Fibroblast of skin of right quadriceps (primary cell): ENCODE measurements at regions not wholly inside any gene's neighbourhood (a gene's known extent, or its start where the extent isn't known, plus 50 kb on each side); places are given as distances from the start of the nearest gene placed in this dataset.

Experiments
- DNase-seq: peaks from one replicate; pipeline ENCODE4 v3.0.0-alpha.2; 2013

DNA sequence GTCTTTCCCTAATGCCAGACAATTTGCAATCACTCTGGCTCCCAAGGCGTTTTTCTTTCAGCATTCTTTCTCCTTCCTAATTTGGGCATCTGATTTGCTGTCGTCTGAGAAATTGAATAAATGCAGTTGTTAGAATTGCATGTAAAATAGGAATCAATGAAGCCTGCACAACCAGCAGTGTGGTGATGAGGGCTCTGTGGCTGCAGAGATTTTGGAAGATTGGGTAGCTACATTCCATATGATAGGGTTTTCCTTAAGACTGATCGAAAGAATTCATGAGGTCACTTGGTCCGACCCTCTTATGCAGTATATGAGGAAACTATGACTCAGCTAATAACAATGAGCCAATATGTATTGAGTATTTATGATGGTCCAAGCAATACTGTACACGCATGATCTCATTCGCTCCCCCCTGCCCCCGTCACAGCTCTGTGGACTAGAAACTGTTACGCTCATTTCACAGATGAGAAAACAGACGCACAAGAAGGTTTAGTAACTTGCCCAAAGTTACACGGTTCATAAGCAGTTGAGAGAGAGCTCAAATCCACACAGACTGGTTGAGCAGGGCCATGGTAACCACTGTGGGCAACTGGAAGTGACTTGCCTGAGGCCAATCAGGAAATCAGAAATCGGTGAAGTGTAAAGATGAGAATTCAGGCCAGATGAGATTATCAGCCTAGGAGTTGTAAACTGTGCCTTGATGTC, 527.2 kb downstream of the GATA3 start:
- DNase-seq, result no peak

DNA sequence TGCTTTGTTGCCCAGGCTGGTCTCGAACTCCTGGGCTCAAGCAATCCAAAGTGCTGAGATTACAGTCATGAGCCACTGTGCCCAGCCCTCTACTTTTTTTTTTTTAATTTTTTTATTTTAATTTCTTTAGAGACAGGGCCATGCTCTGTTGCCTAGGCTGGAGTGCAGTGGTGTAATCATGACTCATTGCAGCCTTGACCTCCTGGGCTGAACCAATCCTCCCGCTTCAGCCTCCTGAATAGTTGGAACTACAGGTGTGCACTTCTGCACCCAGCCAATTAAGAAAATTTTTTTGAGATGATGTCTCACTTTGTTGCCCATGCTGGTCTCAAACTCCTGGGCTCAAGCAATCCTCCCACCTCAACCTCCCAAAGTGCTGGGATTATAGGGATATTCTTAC, 528.6 kb downstream of the GATA3 start:
- no peak for DNase-seq

DNA sequence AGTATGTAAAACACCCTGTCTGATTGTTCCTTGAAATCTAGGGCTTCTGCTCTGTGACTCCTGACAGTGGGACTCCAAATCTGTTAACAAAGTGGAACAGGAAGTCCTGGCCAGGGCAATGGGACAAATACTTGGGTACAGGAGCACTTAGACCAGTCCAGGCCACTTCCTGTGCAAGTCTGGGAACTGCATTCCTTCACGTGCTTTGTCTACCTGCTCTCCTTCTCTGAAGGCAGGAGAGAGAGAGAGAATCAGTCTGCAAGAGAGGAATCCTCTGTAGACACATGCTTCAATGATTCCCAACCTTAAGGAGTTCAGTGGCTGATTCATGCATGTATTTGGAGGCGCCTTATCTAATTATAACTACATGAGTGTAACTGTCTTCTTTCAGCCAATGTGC, 530.2 kb downstream of the GATA3 start:
- DNase-seq, result no peak

DNA sequence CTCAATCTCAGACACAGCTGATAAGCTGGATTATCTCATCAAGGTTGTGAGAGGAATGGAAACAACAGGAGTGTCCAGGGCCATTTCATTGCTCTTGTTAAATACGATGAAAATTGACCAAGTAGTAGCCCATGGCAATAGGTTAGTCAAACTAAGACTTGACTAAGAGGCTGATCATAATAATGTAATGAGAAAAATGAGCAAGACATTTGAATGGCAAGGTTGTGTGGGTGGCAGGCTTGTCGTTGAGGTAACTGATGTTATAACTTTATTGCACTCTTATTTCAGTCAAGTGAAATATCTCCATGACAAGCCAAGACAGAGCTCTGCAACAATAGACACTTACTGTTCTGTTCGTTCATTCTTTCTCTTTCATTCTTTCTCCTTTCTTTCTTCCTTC, 532.0 kb downstream of the GATA3 start:
- DNase-seq, result no peak

DNA sequence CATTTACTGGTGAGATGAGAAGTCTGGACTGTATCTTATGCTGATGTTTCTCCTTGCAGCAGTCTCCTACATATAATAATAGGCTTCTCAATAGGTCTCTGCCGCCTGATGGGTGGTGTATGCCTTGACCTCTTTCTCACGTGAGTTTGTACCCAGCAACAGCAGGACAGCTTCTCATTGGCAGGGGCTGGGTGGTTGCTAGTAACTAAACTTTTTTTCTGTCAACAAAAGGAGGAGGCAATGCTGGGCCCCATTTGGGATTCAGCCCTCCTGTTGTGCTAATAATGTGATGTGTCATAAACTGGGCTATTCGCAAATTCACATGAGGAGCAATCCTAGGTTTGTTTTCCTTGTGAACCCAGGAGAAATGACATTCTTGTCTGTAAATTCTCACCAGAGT, 533.6 kb downstream of the GATA3 start:
- DNase-seq, result no peak

DNA sequence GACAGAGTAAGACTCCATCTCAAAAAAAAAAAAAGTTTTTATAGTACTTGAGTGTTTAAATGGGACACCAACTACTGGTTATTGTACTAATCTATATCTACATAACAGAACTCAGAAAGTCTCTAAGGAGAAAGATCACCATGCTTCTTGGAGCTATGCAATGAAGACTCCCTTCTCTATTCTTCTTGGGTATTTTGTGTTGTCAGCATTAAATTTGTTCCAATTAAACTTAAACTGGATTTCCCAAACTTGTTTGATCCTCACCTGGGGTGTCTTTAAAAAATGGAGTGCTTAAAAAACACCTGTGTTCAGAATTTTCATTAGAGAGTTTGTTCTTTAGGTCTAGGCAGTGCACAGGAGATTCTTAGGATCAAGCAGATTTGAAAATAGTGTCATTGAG, 536.0 kb downstream of the GATA3 start:
- DNase-seq, result no peak

DNA sequence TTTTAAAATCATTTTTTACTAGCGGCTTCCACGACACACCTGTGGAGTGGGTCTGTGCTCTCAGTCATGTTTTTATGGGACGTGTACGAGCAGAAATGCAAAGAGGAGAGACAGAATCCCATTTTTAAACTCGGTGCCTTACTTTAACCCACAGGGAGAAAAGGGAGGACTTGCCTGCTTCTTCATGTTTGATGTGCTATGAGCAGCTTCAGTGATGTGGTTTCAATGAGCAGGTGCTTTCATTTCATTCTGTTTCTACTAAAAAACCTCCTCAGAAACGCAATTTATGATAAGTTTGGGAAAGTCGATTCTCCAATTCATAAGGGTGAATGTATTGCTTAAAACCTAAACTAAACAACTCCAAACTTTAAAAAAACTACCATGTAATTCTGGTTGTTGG, 537.2 kb downstream of the GATA3 start:
- no peak for DNase-seq

DNA sequence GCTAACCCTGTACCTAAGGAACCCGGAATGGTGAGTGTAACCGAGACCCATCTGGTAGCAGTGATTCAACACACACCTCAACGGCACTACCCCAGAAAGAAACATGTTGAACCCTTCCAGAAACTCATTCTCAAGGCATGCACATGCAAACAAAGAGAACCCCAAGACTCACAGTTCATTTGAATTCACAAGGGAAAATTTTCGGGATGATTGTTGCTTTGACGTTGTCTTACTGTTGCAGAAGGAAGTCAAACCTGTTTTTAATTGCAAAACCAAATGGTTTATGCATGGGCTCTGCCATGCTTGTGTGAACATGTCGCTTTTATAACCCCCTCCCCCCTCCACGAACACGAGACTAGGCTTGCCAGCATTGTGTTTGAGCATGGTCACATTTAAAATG, 539.7 kb downstream of the GATA3 start:
- no peak for DNase-seq

DNA sequence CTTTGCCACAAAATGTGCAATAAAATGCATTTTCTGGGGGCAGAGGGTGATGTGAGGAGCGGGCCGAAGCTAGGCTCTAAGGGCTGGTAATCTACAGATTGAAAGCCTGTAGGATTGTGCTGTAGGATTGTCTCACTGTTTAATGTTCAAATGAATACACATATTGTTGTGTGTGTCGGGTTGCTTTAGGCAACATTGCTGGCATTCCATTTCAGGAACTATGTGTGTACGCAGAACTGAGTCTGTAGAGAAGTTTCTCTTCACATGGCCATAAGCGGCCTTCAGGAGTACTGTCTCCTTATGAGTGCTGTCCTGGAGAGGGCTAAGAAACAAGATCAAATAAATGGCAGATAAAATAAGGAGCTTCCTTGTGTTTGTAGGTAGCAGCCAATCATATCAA, 540.2 kb downstream of the GATA3 start:
- no peak for DNase-seq

DNA sequence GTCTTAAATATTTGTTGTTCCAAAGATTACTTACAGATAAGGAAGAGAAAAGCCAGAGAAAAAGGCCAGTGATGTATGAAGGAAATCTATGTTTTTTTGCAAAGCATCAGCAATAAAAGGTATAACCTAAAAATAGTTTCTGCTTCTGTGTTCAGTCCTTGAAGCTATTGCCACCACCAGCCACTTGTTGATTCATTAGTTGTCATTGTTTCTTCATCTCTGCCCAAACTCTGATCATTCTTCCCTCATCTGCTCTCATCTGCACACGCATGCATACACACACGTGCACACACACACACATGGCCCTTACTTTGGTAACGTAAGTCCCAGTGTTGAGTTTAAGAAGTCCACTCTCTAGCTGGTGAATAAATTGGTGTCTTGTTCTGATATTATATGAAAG, 540.7 kb downstream of the GATA3 start:
- no peak for DNase-seq

DNA sequence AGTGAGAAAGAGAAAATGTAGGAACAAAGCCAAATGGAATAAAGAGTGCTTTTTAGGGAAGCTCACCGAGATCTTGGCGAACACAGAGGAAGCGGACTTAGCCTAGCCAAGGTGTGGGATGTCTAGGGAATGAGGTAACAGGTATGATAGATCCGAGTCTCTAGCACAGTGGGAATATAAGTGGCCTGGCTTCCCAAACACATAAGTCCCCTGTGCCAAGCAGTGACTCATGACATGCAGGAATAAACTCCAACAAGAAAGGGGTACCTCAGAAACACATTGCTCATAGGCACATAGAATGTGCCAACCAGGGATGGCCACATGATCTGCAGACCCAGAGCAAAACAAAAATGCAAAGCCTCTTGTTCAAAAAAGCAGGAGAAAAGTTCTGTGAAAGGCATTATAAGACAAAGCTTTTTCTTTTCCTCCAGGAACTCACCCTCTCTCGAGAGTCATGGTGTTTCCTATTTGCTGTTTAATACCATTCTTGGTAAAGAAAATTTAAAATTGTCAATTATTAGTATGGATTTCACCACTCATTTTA, 542.5 kb downstream of the GATA3 start:
- DNase-seq, result no peak

DNA sequence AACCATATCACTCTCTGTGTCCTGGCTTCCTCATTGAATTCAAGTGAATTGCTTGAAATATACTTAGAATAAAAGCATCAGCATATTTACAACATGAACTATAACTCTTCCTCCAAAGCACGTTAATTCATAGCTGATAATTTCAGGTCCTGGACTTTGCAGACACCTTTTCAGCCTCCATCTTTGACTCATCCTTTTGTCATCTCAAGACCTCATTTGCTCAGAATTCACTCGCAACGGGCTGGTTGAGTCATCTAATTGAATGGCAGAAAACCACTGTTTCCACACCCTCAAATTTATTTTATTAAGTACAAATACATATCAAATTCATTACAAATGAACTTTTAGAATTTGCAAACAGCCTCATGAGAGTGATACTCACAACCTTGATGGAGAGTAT, 545.7 kb downstream of the GATA3 start:
- no peak for DNase-seq

DNA sequence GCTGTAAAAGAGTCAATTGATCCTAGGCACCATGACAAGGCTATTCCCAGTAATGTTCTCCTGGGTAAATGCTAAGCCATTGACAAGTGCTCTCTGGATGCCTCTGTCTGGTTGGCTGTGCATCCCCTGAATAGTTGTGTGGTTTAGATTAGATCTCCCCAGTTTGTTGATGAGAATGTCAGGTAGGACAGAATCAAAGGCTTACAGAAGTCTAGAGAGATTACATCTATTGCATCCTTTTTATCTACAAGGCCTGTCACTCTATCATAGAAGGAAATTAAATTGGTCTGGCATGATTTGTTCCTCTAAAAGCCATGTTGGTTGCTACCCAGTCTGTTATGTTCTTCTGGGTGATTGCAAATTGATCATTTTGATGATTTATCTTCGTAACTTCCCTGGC, 548.3 kb downstream of the GATA3 start:
- no peak for DNase-seq

DNA sequence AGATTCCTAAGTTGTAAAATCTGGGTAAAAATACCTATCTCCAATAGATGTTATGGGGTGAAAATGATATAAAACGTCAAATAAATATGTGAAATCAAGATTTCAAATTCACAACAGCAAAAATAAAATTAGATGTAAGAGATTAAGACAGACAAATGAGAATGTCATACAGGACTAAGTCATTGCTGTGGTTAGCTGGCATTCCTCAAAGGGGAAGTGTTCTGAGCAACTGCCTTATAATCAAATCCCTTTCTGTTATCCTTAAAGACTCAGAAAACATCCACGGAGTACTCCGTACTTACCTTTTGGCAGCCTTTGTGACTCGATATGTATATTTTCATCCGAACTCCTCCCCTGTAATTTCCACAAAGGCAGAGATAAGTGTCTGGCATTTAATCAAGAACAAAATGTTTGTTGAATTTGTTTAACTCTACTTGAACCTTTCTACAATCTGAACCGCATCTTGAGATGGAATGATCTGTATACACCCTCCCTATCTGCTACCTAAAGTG, 559.6 kb downstream of the GATA3 start:
- no peak for DNase-seq

DNA sequence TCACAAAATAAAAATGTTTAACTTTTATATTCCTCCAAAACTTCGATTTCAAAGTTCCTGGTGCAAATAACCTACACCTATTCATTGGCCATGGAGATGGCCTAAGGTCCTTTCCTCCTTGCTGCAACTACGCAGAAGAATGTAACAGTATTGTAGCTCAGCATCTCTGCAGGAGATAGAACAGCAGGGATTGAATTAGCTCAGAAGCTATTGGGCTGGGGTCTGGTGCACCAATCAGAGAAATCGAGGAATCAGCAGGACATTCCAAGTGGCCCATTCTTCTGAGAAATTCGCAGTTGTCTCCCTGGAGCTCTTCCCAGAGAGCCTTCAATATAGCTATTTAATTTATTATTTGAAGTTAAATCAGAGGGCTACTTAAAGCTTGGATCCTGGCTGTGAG, 560.6 kb downstream of the GATA3 start:
- no peak for DNase-seq

DNA sequence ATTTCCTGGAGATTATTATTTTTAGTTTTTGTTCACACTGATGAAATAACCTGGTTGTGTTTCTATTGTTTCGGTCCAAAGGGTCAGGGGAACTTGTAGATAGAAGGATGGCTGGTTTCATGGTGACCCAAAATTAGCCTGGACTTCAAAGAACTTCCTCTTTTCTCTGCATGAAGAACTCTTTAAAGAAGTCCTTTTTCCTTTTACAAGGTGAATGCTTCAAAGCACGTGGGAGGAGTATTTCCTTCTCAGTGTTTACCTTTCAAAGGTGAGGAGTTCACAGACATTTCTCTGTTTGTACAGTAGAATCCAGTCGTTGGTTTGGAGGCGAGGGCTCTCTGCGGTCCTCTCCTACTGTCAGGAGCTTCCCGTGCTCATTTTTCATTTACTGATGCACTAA, 561.7 kb downstream of the GATA3 start:
- DNase-seq, result no peak

DNA sequence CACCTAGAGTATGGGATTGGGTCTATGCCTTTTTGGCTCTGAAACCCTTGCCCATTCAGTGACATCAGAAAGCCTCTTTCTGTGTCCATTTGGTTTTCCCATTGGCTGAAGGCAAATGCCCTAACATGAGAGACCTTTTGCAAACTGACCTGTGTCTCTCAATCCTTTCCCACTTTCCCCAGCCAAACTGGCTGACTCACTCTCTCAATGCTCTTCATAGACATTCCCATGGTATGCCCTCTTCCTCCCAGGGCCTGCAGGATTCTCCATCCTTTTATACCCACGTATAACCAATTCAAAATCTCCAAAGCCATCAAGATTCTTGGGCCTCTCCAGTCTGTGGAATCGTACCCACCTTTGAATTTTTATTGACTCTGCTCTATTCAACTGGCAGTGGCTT, 563.3 kb downstream of the GATA3 start:
- no peak for DNase-seq

DNA sequence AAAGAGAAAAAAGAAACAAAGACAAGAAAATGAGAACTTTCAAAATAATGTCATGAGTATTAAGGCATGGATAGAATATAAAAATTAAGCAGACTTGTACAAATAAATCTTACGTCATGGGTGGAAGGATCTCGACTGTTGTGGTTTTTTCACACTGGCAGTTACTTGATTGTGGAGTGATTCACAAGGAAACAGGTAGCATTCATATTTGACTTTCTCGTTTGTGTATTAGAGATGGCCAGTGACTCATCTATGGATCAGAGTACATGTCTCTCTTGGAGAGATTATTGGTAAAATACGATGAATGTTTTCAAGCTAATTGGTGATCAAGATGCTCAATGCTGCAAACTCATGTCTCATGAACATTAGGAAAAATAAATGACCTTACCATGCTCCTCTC, 564.3 kb downstream of the GATA3 start:
- no peak for DNase-seq

DNA sequence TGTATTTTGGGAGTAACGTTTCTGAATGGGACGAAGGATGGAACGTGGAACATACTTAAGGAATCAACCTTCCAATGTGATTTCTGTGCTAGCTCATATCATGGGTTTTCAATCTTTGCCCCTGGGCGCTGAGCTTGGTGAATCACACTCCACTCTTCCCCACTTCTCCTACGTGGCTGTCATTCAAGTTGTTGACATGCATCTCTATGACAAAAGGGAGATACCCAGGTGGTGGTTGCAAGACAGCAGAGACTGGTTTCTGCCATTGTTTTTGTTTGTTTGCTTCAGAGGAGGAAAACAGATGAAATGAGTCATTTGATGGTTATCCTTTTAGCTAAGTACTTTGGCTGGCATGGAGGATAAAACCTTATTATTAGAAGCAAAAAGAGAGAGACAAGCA, 573.9 kb downstream of the GATA3 start:
- no peak for DNase-seq

DNA sequence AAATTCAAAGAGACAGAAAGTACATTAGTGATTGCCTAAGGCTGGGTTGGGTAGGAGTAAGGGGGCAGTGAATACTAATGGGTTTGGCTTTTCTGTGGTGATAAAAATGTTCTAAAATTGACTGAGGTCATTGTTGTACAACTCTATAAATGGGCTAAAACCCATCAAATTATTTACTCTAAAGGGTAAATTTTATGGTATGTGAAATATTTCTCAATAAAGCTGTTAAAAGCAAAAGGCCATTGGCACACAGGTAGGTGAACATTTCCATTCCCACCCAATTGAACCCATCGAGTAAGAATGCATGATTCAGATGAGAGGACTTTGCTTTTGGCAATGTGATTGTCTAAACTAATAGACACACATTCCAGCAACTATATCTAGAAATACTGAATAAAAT, 579.4 kb downstream of the GATA3 start:
- no peak for DNase-seq

DNA sequence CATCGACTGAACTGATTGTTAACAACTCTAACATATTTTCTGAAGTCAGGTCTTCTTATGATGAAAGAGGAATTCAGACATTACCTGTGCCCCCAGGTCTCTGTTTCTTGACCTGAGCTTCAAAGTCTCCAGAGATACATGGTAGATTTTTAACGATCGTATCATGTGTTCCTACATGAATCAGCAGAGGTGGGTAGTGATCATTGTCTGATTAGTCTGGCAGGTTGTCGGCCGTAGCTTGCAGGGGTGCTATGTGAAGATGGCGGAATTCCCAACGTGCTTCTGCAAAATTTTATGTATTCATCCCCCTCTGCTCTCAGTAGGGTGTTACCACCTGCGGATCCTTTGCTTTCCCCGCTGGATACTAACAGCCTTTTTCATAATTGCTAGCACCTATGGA, 581.9 kb downstream of the GATA3 start:
- no peak for DNase-seq

DNA sequence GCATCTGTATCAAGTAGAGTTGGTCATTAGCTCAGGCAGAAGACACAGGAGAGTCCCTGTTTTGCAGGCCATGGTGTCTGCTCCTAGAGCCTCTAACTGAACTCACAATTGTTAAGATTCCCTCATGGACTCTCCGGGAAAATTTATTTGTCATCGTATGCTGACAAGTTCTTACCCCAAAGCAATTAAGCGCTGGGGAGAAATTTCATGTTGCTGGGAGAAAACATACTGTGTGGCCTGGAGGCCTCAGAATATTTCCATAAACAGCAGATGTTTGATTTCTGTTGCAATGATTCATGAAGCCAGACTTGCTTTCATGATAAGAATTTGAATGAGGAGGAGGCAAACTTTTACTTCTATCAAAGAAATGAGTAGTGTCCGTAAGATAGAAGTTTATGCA, 583.2 kb downstream of the GATA3 start:
- DNase-seq, result no peak

DNA sequence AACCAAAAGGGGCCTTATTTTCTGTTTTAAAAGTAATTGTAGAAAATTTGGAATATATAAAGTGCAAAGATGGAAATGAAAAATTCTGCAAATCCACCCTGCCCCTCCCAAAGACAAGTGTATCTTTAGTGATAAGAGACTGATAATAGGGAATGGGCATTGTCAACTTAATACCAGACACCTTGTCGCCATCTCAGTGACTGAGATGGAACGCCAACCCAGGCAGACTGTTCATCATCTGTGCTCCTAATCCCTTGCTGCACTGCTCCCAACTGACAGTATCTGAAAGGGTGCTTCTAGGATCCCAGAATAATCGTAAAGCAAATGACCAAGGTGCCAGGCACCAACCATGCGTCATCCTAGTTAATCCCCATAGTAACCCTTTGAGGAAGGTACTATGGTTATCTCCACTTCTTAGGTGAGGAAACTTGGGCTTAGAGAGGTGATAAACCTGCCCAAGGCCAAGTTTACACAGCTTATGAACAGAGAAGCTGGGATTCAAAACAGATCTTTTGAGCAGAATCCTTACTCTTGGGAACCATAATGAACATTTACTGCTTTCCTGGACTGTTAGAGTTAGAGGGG, 583.7 kb downstream of the GATA3 start:
- DNase-seq, result no peak

DNA sequence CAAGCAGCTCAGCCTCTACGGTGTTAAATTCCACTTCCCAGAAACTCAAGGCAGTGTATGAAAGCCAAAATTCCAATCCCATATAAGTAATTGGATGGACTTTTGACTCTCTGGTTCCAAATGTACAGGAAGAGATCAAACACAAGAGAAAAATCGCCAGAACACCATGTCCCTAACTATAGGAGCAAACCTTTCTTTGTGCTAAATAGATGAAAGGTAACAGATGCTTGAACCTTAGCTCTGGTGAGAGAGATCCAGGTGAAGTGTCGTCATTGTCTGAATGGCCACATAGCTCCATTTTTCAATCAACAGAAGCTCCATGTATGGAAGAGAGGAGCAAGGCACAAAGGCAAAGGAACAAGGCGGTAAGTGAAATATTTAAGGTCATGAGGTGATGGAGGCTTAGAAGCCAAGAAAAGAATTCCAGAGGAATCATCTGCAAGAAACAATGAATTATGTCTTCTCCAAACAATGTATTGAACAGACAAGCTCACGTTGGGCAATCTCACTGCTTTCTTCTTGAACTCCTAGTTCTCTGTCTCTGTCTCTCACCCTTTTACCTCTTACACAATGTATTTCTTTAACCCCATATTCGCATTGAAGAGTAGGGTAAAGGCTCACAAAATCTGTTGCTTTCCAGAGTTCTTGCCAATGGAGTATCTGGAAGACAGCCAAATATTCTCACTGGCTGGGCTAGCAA, 585.1 kb downstream of the GATA3 start:
- no peak for DNase-seq
